GM12878 (cell line): ENCODE measurements at regions not wholly inside any gene's neighbourhood (a gene's known extent, or its start where the extent isn't known, plus 50 kb on each side); places are given as distances from the start of the nearest gene placed in this dataset.

Source experiments
- ATAC-seq: fragments of 200-7000 bp; cut with Tn5 transposase; 3 replicates; pipeline ENCODE4 v1.9.1; 2020; ENCODE audit warnings: mild to moderate bottlenecking, moderate library complexity
- BruUV-seq: library from RNA; stranded (reverse); fragments of 400-500 nt; replicated peaks from 2 replicates; lab custom pipeline; 2021; lab: Mats Ljungman, UMichigan
- CTCF ChIA-PET: fragments of 300-600 bp; sonication (Branson Sonifier 250); formaldehyde crosslinking; extraction: SDS; loops from one replicate; lab custom pipeline; 2021; ENCODE audit warnings: inconsistent platforms; lab: Yijun Ruan, JAX
- POLR2A ChIA-PET: fragments of 350-600 bp; formaldehyde crosslinking; extraction: SDS; loops from one replicate; lab custom pipeline; 2021; ENCODE audit warnings: inconsistent platforms; lab: Charles Lee
- RAD21 ChIA-PET: fragments of 300-600 bp; sonication (Branson Sonifier 250); formaldehyde crosslinking; loops from one replicate; lab custom pipeline; 2023; ENCODE audit warnings: antibody characterized with exemption; ENCODE audit not compliant: unreplicated experiment; lab: Charles Lee
- SMC1A ChIA-PET: fragments of 300-600 bp; sonication (Branson Sonifier 250); formaldehyde crosslinking; loops from one replicate; lab custom pipeline; 2023; ENCODE audit not compliant: unreplicated experiment, uncharacterized antibody; lab: Charles Lee
- DNase-seq: peaks from one replicate; pipeline ENCODE4 v3.0.0-alpha.2; 2011; ENCODE audit warnings: low read depth, low spot score
- FAIRE-seq: peaks from 3 replicates; lab custom pipeline; 2011; peaks lifted over from hg19 to GRCh38; lab: Jason Lieb, UNC
- H2AFZ ChIP-seq: 2 replicates; pipeline ENCODE4 v1.6.0; 2011; ENCODE audit warnings: low read depth, low read length, control low read depth; ENCODE audit not compliant: control insufficient read depth
- H3K27ac ChIP-seq: 2 replicates; pipeline ENCODE4 v1.5.1; 2011; ENCODE audit warnings: control low read depth; ENCODE audit not compliant: control insufficient read depth, insufficient read depth
- H3K27me3 ChIP-seq, 2 experiments: replicated peaks in 1 of 2; 2 replicates each; pipeline versions ENCODE4 v1.6.0 to v1.6.1; 2011; ENCODE audit warnings: low read length in 1 of 2; ENCODE audit not compliant: control insufficient read depth in 2 of 2, insufficient read depth in 2 of 2
- H3K36me3 ChIP-seq, 2 experiments: 2 replicates each; pipeline ENCODE4 v1.5.1; 2011; ENCODE audit warnings: low read length in 1 of 2; ENCODE audit not compliant: control insufficient read depth in 2 of 2, insufficient read depth in 2 of 2
- H3K4me1 ChIP-seq: 2 replicates; pipeline ENCODE4 v1.6.1; 2011; ENCODE audit warnings: mild to moderate bottlenecking, low read length, moderate library complexity, mixed read lengths; ENCODE audit not compliant: control insufficient read depth, insufficient read depth
- H3K4me2 ChIP-seq: 2 replicates; pipeline ENCODE4 v1.6.0; 2011; ENCODE audit warnings: control low read depth; ENCODE audit not compliant: control insufficient read depth, insufficient read depth
- H3K4me3 ChIP-seq: fragments of 200-600 bp; sonication (generic); 2 replicates; pipeline ENCODE4 v1.5.1; 2016
- H3K79me2 ChIP-seq: 2 replicates; pipeline ENCODE4 v1.6.0; 2011; ENCODE audit warnings: low read length; ENCODE audit not compliant: control insufficient read depth, insufficient read depth
- H3K9ac ChIP-seq: 2 replicates; pipeline ENCODE4 v1.8.0; 2011; ENCODE audit warnings: low read length, control low read depth, mixed read lengths; ENCODE audit not compliant: control insufficient read depth, insufficient read depth
- H3K9me3 ChIP-seq: replicated peaks from 3 replicates; pipeline ENCODE4 v1.5.1; 2011; ENCODE audit warnings: mild to moderate bottlenecking, low read length; ENCODE audit not compliant: control insufficient read depth, insufficient read depth
- H4K20me1 ChIP-seq: 2 replicates; pipeline ENCODE4 v1.6.0; 2011; ENCODE audit not compliant: control insufficient read depth, insufficient read depth
- BRCA1 ChIP-seq: IDR thresholded peaks from 2 replicates; pipeline ENCODE4 v1.6.1; 2011; ENCODE audit warnings: low read depth, low read length, improper control_type of control experiment
- CEBPB ChIP-seq, 2 experiments: fragments of 150-350 bp in 1 of 2; IDR thresholded peaks; 2 replicates each; pipeline ENCODE4 v1.6.1; 2012 to 2014; ENCODE audit warnings: low read depth in 2 of 2, low read length in 2 of 2, borderline replicate concordance in 1 of 2, inconsistent platforms in 1 of 2
- IKZF1 ChIP-seq: fragments of 450-650 bp; conservative IDR thresholded peaks from 2 replicates; pipeline ENCODE4 v1.6.1; 2017; ENCODE audit warnings: antibody characterized with exemption, mild to moderate bottlenecking
- PAX5 ChIP-seq: IDR thresholded peaks from 2 replicates; pipeline ENCODE4 v1.6.1; 2011; ENCODE audit warnings: low read depth, low read length, borderline replicate concordance
- WGBS: methylation state at CpG from one replicate; pipeline ENCODE4 v1.1.6; 2016; ENCODE audit warnings: low lambda C conversion rate; ENCODE audit not compliant: insufficient replicate concordance, insufficient coverage; ENCODE audit errors: missing lambda C conversion rate; 5-methylcytosine and 5-hydroxymethylcytosine counted together
- in situ Hi-C: fragments of 300-500 bp; cut with MboI; formaldehyde crosslinking; loops from 9 replicates; pipeline ENCODE4 v1.14.3; 2018; ENCODE audit warnings: mixed read lengths
- intact Hi-C: fragments of 100-400 bp; cut with micrococcal nuclease; formaldehyde crosslinking; loops from one replicate; pipeline ENCODE4 v1.14.2; 2022; ENCODE audit not compliant: unreplicated experiment
- TF ChIP-seq, protein P1 (sequence below): fragments of 450-650 bp; IDR thresholded peaks from 2 replicates; pipeline ENCODE4 v1.6.1; 2017; ENCODE audit warnings: borderline replicate concordance
- TF ChIP-seq, protein P2 (sequence below): fragments of 450-650 bp; IDR thresholded peaks from 2 replicates; pipeline ENCODE4 v1.6.1; 2017; ENCODE audit warnings: antibody characterized with exemption, mild to moderate bottlenecking, moderate library complexity

DNA sequence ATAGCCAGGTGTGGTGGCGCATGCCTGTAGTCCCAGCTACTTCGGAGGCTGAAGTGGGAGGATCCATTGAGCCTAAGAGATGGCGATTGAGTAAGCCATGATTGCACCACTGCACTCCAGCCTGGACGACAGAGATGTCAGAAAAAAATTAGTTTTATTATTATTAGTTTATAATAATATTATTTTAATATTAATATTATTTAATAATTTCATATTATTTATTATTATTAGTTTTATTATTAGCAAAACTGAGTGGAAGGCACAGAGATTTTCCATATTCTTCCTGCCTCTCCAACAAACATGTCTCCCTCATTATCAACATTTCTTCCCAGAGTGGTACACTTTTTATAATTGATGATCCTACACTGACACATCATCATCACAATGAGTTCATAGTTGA, 278.2 kb downstream of the SOX11 start:
- no peak overlapping the region for H2AFZ ChIP-seq
- no peak for FAIRE-seq

More for the DNA sequence above, 278.2 kb downstream of the SOX11 start:
- no TSS peak for BruUV-seq
- H3K27ac ChIP-seq, result no peak overlapping the region
- in situ Hi-C loops, result no loop called here
- no peak overlapping the region for H3K9ac ChIP-seq
- intact Hi-C loops, result no loop called here
- WGBS, result 8% methylated on average over 4 of the region's 4 CpGs
- no peaks in the 10 kb centered on the region for H3K9me3 ChIP-seq
- SMC1A ChIA-PET, result no interaction called here
- POLR2A ChIA-PET, result no interaction called here
- CTCF ChIA-PET, result no interaction called here
- DNase-seq (no peak), ATAC-seq (no peak)
- no peaks in the 10 kb centered on the region for H3K79me2 ChIP-seq
- RAD21 ChIA-PET, result no interaction called here
- no peak overlapping the region for H3K4me2 ChIP-seq
- no peak overlapping the region for H3K4me3 ChIP-seq
- no peaks in the 10 kb centered on the region for H4K20me1 ChIP-seq
- TF ChIP-seq, protein P1, sequence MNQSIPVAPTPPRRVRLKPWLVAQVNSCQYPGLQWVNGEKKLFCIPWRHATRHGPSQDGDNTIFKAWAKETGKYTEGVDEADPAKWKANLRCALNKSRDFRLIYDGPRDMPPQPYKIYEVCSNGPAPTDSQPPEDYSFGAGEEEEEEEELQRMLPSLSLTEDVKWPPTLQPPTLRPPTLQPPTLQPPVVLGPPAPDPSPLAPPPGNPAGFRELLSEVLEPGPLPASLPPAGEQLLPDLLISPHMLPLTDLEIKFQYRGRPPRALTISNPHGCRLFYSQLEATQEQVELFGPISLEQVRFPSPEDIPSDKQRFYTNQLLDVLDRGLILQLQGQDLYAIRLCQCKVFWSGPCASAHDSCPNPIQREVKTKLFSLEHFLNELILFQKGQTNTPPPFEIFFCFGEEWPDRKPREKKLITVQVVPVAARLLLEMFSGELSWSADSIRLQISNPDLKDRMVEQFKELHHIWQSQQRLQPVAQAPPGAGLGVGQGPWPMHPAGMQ, result no peak
- TF ChIP-seq, protein P2, sequence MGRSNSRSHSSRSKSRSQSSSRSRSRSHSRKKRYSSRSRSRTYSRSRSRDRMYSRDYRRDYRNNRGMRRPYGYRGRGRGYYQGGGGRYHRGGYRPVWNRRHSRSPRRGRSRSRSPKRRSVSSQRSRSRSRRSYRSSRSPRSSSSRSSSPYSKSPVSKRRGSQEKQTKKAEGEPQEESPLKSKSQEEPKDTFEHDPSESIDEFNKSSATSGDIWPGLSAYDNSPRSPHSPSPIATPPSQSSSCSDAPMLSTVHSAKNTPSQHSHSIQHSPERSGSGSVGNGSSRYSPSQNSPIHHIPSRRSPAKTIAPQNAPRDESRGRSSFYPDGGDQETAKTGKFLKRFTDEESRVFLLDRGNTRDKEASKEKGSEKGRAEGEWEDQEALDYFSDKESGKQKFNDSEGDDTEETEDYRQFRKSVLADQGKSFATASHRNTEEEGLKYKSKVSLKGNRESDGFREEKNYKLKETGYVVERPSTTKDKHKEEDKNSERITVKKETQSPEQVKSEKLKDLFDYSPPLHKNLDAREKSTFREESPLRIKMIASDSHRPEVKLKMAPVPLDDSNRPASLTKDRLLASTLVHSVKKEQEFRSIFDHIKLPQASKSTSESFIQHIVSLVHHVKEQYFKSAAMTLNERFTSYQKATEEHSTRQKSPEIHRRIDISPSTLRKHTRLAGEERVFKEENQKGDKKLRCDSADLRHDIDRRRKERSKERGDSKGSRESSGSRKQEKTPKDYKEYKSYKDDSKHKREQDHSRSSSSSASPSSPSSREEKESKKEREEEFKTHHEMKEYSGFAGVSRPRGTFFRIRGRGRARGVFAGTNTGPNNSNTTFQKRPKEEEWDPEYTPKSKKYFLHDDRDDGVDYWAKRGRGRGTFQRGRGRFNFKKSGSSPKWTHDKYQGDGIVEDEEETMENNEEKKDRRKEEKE, result no peak
- TF ChIP-seq BRCA1 (no peak), PAX5 (no peak), IKZF1 (no peak), CEBPB (IDR thresholded peaks at IDR 0.05; ENCODE audit: borderline replicate concordance in 1 of 2, low read depth in 2 of 2, low read length in 2 of 2) (no peak)
- H3K36me3 ChIP-seq, result no peaks in the 10 kb centered on the region
- H3K4me1 ChIP-seq, result no peaks in the 10 kb centered on the region
- no peaks in the 10 kb centered on the region for H3K27me3 ChIP-seq
